HepG2 (cell line): ENCODE measurements at regions not wholly inside any gene's neighbourhood (a gene's known extent, or its start where the extent isn't known, plus 50 kb on each side); places are given as distances from the start of the nearest gene placed in this dataset.

ENCODE experiments used
- ATAC-seq: fragments of 200-7000 bp; cut with Tn5 transposase; 3 replicates; pipeline ENCODE4 v1.9.1; 2020; ENCODE audit warnings: mild to moderate bottlenecking, moderate library complexity
- BruUV-seq: library from RNA; stranded (reverse); fragments of 400-500 nt; replicated peaks from 2 replicates; lab custom pipeline; 2021; lab: Mats Ljungman, UMichigan
- CTCF ChIA-PET: fragments of 300-600 bp; formaldehyde crosslinking; extraction: SDS; loops from one replicate; lab custom pipeline; 2021; ENCODE audit warnings: low total read pairs, inconsistent platforms, low intra/inter-chr PET ratio; lab: Yijun Ruan, JAX
- POLR2A ChIA-PET: fragments of 350-600 bp; sonication (Branson Sonifier 250); formaldehyde crosslinking; loops from one replicate; lab custom pipeline; 2020; ENCODE audit warnings: antibody characterized with exemption, inconsistent platforms; lab: Yijun Ruan, JAX
- DNase-seq: peaks from one replicate; pipeline ENCODE4 v3.0.0-alpha.2; 2015; ENCODE audit warnings: low spot score
- FAIRE-seq: peaks from 3 replicates; lab custom pipeline; 2011; peaks lifted over from hg19 to GRCh38; lab: Jason Lieb, UNC
- H2AFZ ChIP-seq: one replicate; pipeline ENCODE4 v1.6.1; 2011; ENCODE audit warnings: low read length, inconsistent platforms
- H3K27ac ChIP-seq: fragments of 300-600 bp; 3 replicates; pipeline ENCODE4 v1.8.0; 2011; ENCODE audit warnings: mixed run types, mild to moderate bottlenecking, mixed read lengths, low read length, inconsistent platforms; ENCODE audit not compliant: insufficient read depth; ENCODE audit errors: extremely low read length
- H3K27me3 ChIP-seq, 2 experiments: fragments of 200-600 bp in 1 of 2; 2 replicates in 1 of 2; 3 replicates in 1 of 2; pipeline versions ENCODE4 v1.6.0 to v1.8.0; 2011; ENCODE audit warnings: low read length in 2 of 2, mild to moderate bottlenecking in 2 of 2, moderate library complexity in 2 of 2, inconsistent platforms in 1 of 2; ENCODE audit not compliant: insufficient read depth in 2 of 2, control insufficient read depth in 1 of 2
- H3K36me3 ChIP-seq, 2 experiments: fragments of 200-600 bp in 1 of 2; replicated peaks in 1 of 2; 2 replicates in 1 of 2; 3 replicates in 1 of 2; pipeline versions ENCODE4 v1.5.1 to v1.8.0; 2011; ENCODE audit warnings: low read length in 2 of 2, inconsistent platforms in 1 of 2; ENCODE audit not compliant: insufficient read depth in 2 of 2, control insufficient read depth in 1 of 2
- H3K4me1 ChIP-seq: 2 replicates; pipeline ENCODE4 v1.5.1; 2012; ENCODE audit warnings: low read length, inconsistent platforms; ENCODE audit not compliant: insufficient read depth
- H3K4me2 ChIP-seq: 2 replicates; pipeline ENCODE4 v1.6.0; 2011; ENCODE audit warnings: low read depth, low read length, inconsistent platforms
- H3K4me3 ChIP-seq, 3 experiments: fragments of 200-600 bp in 1 of 3; sonication (generic), shearing (Covaris generic) in 1 of 3; replicated peaks in 1 of 3; 2 replicates each; pipeline ENCODE4 v1.5.1; 2011 to 2016; ENCODE audit warnings: low read length in 3 of 3, inconsistent platforms in 2 of 3, low read depth in 2 of 3, mild to moderate bottlenecking in 2 of 3, control low read depth in 1 of 3, mixed read lengths in 1 of 3; ENCODE audit not compliant: insufficient read depth in 1 of 3
- H3K79me2 ChIP-seq: one replicate; pipeline ENCODE4 v1.6.1; 2011; ENCODE audit warnings: low read length, inconsistent platforms; ENCODE audit not compliant: insufficient read depth
- H3K9ac ChIP-seq: 2 replicates; pipeline ENCODE4 v1.6.0; 2011; ENCODE audit warnings: mild to moderate bottlenecking, low read depth, low read length, inconsistent platforms; ENCODE audit not compliant: insufficient read depth
- H3K9me3 ChIP-seq: 2 replicates; pipeline ENCODE4 v1.5.1; 2012; ENCODE audit warnings: mild to moderate bottlenecking, low read length
- H4K20me1 ChIP-seq: 2 replicates; pipeline ENCODE4 v1.6.0; 2011; ENCODE audit warnings: inconsistent platforms, mild to moderate bottlenecking, low read length, moderate library complexity; ENCODE audit not compliant: insufficient read depth
- HNF4A ChIP-seq: sonication (generic); formaldehyde crosslinking; IDR thresholded peaks from 2 replicates; pipeline ENCODE4 v1.4.0; 2020; ENCODE audit warnings: missing genetic modification reagents
- NCOA5 ChIP-seq: sonication (generic); formaldehyde crosslinking; IDR thresholded peaks from 2 replicates; pipeline ENCODE4 v1.4.0; 2020; ENCODE audit warnings: missing genetic modification reagents
- REST ChIP-seq, 2 experiments: IDR thresholded peaks; 2 replicates each; pipeline ENCODE4 v1.6.1; 2011 to 2012; ENCODE audit warnings: low read length in 2 of 2, borderline replicate concordance in 1 of 2, low read depth in 1 of 2, mild to moderate bottlenecking in 1 of 2, moderate library complexity in 1 of 2
- ZBTB34 ChIP-seq: sonication (generic); formaldehyde crosslinking; IDR thresholded peaks from 2 replicates; pipeline ENCODE4 v1.8.0; 2022; ENCODE audit warnings: mild to moderate bottlenecking, missing genetic modification reagents
- ZKSCAN8 ChIP-seq: IDR thresholded peaks from 2 replicates; pipeline ENCODE4 v1.6.1; 2016; ENCODE audit warnings: borderline replicate concordance, missing genetic modification reagents, missing compliant biosample characterization
- ZNF567 ChIP-seq: sonication (generic); formaldehyde crosslinking; IDR thresholded peaks from 2 replicates; pipeline ENCODE4 v1.8.1; 2023; ENCODE audit warnings: mild to moderate bottlenecking, missing genetic modification reagents, borderline replicate concordance
- ZNF574 ChIP-seq: sonication (generic); formaldehyde crosslinking; IDR thresholded peaks from 2 replicates; pipeline ENCODE4 v1.4.0; 2020; ENCODE audit warnings: missing genetic modification reagents
- WGBS: methylation state at CpG from one replicate; pipeline ENCODE4 v1.1.6; 2017; ENCODE audit warnings: low lambda C conversion rate; 5-methylcytosine and 5-hydroxymethylcytosine counted together
- in situ Hi-C: cut with HindIII; loops from 2 replicates; pipeline ENCODE4 v1.10.0; 2017; ENCODE audit warnings: low pct_unique_long_range_greater_than_20kb; ENCODE audit not compliant: extremely low pct_ligation_motif_present
- intact Hi-C: fragments of 100-400 bp; cut with micrococcal nuclease; formaldehyde crosslinking; loops from one replicate; pipeline ENCODE4 v1.10.0; 2022; ENCODE audit not compliant: unreplicated experiment

- TF ChIP-seq REST (IDR thresholded peaks at IDR 0.05; ENCODE audit: borderline replicate concordance in 1 of 2, low read depth in 1 of 2, low read length in 2 of 2) = no peak
- TF ChIP-seq ZKSCAN8 (CRISPR knock-in tag) = no peak
- TF ChIP-seq HNF4A (CRISPR knock-in tag) = no peak
- no peak for TF ChIP-seq NCOA5
These were observed 61.8 kb upstream of the SP4 start (continued) for GRCh38 chr7:21365866-21366624.

DNA sequence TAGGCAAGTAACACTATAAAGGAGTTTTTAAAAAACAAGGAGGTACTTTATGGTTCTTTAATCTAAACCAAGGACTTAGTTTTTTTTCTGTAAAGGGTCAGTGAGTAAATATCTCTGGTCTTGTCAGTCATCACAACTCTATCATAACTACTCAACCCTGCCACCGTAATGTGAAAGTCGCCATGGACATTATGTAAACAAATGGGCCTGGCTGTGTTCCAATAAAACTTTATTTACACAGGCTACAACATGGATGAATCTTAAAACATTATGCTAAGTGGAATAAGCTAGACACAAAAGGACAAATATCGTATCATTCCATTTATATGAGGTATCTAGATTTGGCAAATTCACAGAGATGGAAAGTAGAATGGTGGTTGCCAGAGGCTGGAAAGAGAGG, 60.8 kb upstream of the SP4 start:
- no TSS peak for BruUV-seq
- no peak overlapping the region for H3K9ac ChIP-seq
- FAIRE-seq = no peak
- in situ Hi-C loops (no loop called here), intact Hi-C loops (loop anchor here (5.0 kb wide), 1 partner anchor 60 kb away; the partner anchor contains the start of gene SP4)
- peaks cover 14% of the 10 kb centered on the region; the same call in 1 of the 2 replicates for H3K4me1 ChIP-seq
- H3K36me3 ChIP-seq = no peaks in the 10 kb centered on the region
- ChIA-PET POLR2A (no interaction called here), CTCF (no interaction called here)
- no peaks in the 10 kb centered on the region for H4K20me1 ChIP-seq
- no peak overlapping the region for H3K4me3 ChIP-seq
- H3K27ac ChIP-seq = no peak overlapping the region
- no peaks in the 10 kb centered on the region for H3K27me3 ChIP-seq
- H3K4me2 ChIP-seq = no peak overlapping the region
- no peak for DNase-seq
- no peak overlapping the region for H2AFZ ChIP-seq
- no peak for ATAC-seq
- H3K79me2 ChIP-seq = no peaks in the 10 kb centered on the region
- no peaks in the 10 kb centered on the region for H3K9me3 ChIP-seq
- WGBS = 25% methylated on average over 3 of the region's 3 CpGs
- TF ChIP-seq ZNF574 (no peak), ZBTB34 (no peak), ZNF567 (CRISPR knock-in tag) (no peak)
